LNCaP clone FGC (cell line): ENCODE measurements at regions not wholly inside any gene's neighbourhood (a gene's known extent, or its start where the extent isn't known, plus 50 kb on each side); places are given as distances from the start of the nearest gene placed in this dataset.

Experiments used
- DNase-seq: peaks from one replicate; pipeline ENCODE4 v3.0.0-alpha.2; 2011; ENCODE audit warnings: low read depth
- H3K4me3 ChIP-seq: 2 replicates; pipeline ENCODE4 v1.5.1; 2011; ENCODE audit warnings: mild to moderate bottlenecking, low read depth, low read length, control low read depth
- CTCF ChIP-seq: IDR thresholded peaks from 2 replicates; pipeline ENCODE4 v1.5.1; 2012; ENCODE audit warnings: mild to moderate bottlenecking; ENCODE audit not compliant: control insufficient read depth, insufficient read depth; ENCODE audit errors: extremely low read depth

GRCh38 chr2:64380853-64381527, 73.0 kb upstream of the LGALSL start:
- no peak for TF ChIP-seq CTCF
- H3K4me3 ChIP-seq: no peak overlapping the region
- no peak for DNase-seq

- DNase-seq: no peak
- H3K4me3 ChIP-seq: no peak overlapping the region
- TF ChIP-seq CTCF: no peak
These were observed 70.9 kb upstream of the LGALSL start for GRCh38 chr2:64383016-64383591.

- TF ChIP-seq CTCF: no peak
- H3K4me3 ChIP-seq: no peak overlapping the region
- no peak for DNase-seq
These were observed 70.1 kb upstream of the LGALSL start for GRCh38 chr2:64383881-64384280.

GRCh38 chr2:64386676-64387075, 67.3 kb upstream of the LGALSL start:
- DNase-seq: no peak
- TF ChIP-seq CTCF: no peak
- H3K4me3 ChIP-seq: no peak overlapping the region

GRCh38 chr2:64390586-64390985, 63.4 kb upstream of the LGALSL start:
- no peak for DNase-seq
- no peak for TF ChIP-seq CTCF

GRCh38 chr2:64391424-64391823, 62.5 kb upstream of the LGALSL start:
- H3K4me3 ChIP-seq: no peak overlapping the region
- no peak for TF ChIP-seq CTCF
- DNase-seq: no peak

More at GRCh38 chr2:64390586-64390985, 63.4 kb upstream of the LGALSL start:
- H3K4me3 ChIP-seq: no peak overlapping the region

- DNase-seq: no peak
- no peak for TF ChIP-seq CTCF
- no peak overlapping the region for H3K4me3 ChIP-seq
These were observed 62.0 kb upstream of the LGALSL start for GRCh38 chr2:64391940-64392339.
